ENCODE measurements at regions not wholly inside any gene's neighbourhood (a gene's known extent, or its start where the extent isn't known, plus 50 kb on each side); places are given as distances from the start of the nearest gene placed in this dataset. TPM values are rescaled to one million over a fixed set of nuclear protein-coding genes. Genes with fewer than 3 reads are reported as not detected.

- no peak overlapping the region for H3K27ac ChIP-seq (ENCODE audit: low read length in 2 of 2)
- no peaks in the 10 kb centered on the region for H4K20me1 ChIP-seq (ENCODE audit: control insufficient read depth, insufficient read depth, low read length, poor library complexity, severe bottlenecking)
- no peak overlapping the region for H3K4me2 ChIP-seq (replicated peaks; ENCODE audit: low read depth, low read length, poor library complexity, severe bottlenecking)
- H3K9me3 ChIP-seq (ENCODE audit: control extremely low read depth in 1 of 3, control insufficient read depth in 2 of 3, insufficient read depth in 1 of 3, low read length in 2 of 3) = no peaks in the 10 kb centered on the region
- H3K79me2 ChIP-seq (ENCODE audit: control insufficient read depth, insufficient read depth, low read length) = no peaks in the 10 kb centered on the region
- no peak overlapping the region for H2AFZ ChIP-seq (ENCODE audit: insufficient read depth, low read depth, low read length, poor library complexity, severe bottlenecking)
- no peaks in the 10 kb centered on the region for H3K36me3 ChIP-seq (replicated peaks in 1 of 2; ENCODE audit: control extremely low read depth in 1 of 2, control insufficient read depth in 1 of 2, extremely low read depth in 1 of 2, insufficient read depth in 2 of 2, low read length in 1 of 2)
- H3K4me1 ChIP-seq (ENCODE audit: control insufficient read depth in 2 of 2, insufficient read depth in 2 of 2, low read length in 2 of 2) = no peaks in the 10 kb centered on the region
- 98% methylated on average over 4 of the region's 5 CpGs for WGBS (ENCODE audit: insufficient coverage)
- POLR2A ChIA-PET = no interaction called here
- CTCF ChIA-PET = no interaction called here
- DNase-seq (no peak), ATAC-seq (ENCODE audit: low read depth) (no peak)
- H3K9ac ChIP-seq (ENCODE audit: low read length) = no peak overlapping the region
- no peaks in the 10 kb centered on the region for H3K27me3 ChIP-seq (replicated peaks in 1 of 4; ENCODE audit: control extremely low read depth in 1 of 4, control insufficient read depth in 3 of 4, insufficient read depth in 4 of 4, low read length in 3 of 4)
- Mint-ChIP-seq H3K4me3 (no peak overlapping the region), H3K4me1 (no peaks in the 10 kb centered on the region), H3K9me3 (ENCODE audit: insufficient read depth) (no peaks in the 10 kb centered on the region), H3K27ac (no peak overlapping the region), H3K27me3 (no peaks in the 10 kb centered on the region)
- no peak for TF ChIP-seq CTCF (IDR thresholded peaks at IDR 0.05)
- no peak for TF ChIP-seq EZH2 (IDR thresholded peaks at IDR 0.05; ENCODE audit: borderline replicate concordance, insufficient read depth, low read depth, low read length, poor library complexity, severe bottlenecking)
- no peak overlapping the region for H3K4me3 ChIP-seq (ENCODE audit: control extremely low read depth in 1 of 5, extremely low read depth in 1 of 5, insufficient read depth in 1 of 5, low read depth in 2 of 5, low read length in 4 of 5)
- intact Hi-C loops (cut with micrococcal nuclease) = no loop called here
Observed at GRCh38 chr15:47661661-47662180, 55.6 kb upstream of the SEMA6D start.

GRCh38 chr15:47663101-47663500, 54.2 kb upstream of the SEMA6D start:
- H2AFZ ChIP-seq (ENCODE audit: insufficient read depth, low read depth, low read length, poor library complexity, severe bottlenecking) = no peak overlapping the region
- Mint-ChIP-seq H3K4me1 (no peaks in the 10 kb centered on the region), H3K27ac (no peak overlapping the region), H3K9me3 (ENCODE audit: insufficient read depth) (no peaks in the 10 kb centered on the region), H3K27me3 (no peaks in the 10 kb centered on the region), H3K4me3 (no peak overlapping the region)
- H3K4me2 ChIP-seq (replicated peaks; ENCODE audit: low read depth, low read length, poor library complexity, severe bottlenecking) = no peak overlapping the region
- DNase-seq (no peak), ATAC-seq (ENCODE audit: low read depth) (no peak)
- no peak overlapping the region for H3K9ac ChIP-seq (ENCODE audit: low read length)
- intact Hi-C loops (cut with micrococcal nuclease) = no loop called here
- H3K36me3 ChIP-seq (replicated peaks in 1 of 2; ENCODE audit: control extremely low read depth in 1 of 2, control insufficient read depth in 1 of 2, extremely low read depth in 1 of 2, insufficient read depth in 2 of 2, low read length in 1 of 2) = no peaks in the 10 kb centered on the region
- ChIA-PET POLR2A (no interaction called here), CTCF (no interaction called here)
- no peaks in the 10 kb centered on the region for H4K20me1 ChIP-seq (ENCODE audit: control insufficient read depth, insufficient read depth, low read length, poor library complexity, severe bottlenecking)
- no peak overlapping the region for H3K27ac ChIP-seq (ENCODE audit: low read length in 2 of 2)
- no peaks in the 10 kb centered on the region for H3K27me3 ChIP-seq (replicated peaks in 1 of 4; ENCODE audit: control extremely low read depth in 1 of 4, control insufficient read depth in 3 of 4, insufficient read depth in 4 of 4, low read length in 3 of 4)
- H3K4me3 ChIP-seq (ENCODE audit: control extremely low read depth in 1 of 5, extremely low read depth in 1 of 5, insufficient read depth in 1 of 5, low read depth in 2 of 5, low read length in 4 of 5) = no peak overlapping the region
- WGBS (ENCODE audit: insufficient coverage) = no CpG with 5 or more reads among the region's 2 CpGs
- H3K79me2 ChIP-seq (ENCODE audit: control insufficient read depth, insufficient read depth, low read length) = no peaks in the 10 kb centered on the region
- H3K4me1 ChIP-seq (ENCODE audit: control insufficient read depth in 2 of 2, insufficient read depth in 2 of 2, low read length in 2 of 2) = no peaks in the 10 kb centered on the region
- TF ChIP-seq EZH2 (IDR thresholded peaks at IDR 0.05; ENCODE audit: borderline replicate concordance, insufficient read depth, low read depth, low read length, poor library complexity, severe bottlenecking) (no peak), CTCF (IDR thresholded peaks at IDR 0.05) (no peak)
- H3K9me3 ChIP-seq (ENCODE audit: control extremely low read depth in 1 of 3, control insufficient read depth in 2 of 3, insufficient read depth in 1 of 3, low read length in 2 of 3) = no peaks in the 10 kb centered on the region

Small RNAs in the stretch of these regions (small RNA-seq; reads per million reads assigned to genes)
- gene MTND5P40 (ENCODE audit: insufficient read length, low read depth, low replicate concordance) (not detected), gene RF01182 (ENCODE audit: insufficient read length, low read depth, low replicate concordance) (not detected), gene RN7SKP139 (ENCODE audit: insufficient read length, low read depth, low replicate concordance) (not detected), gene RNU6-1014P (ENCODE audit: insufficient read length, low read depth, low replicate concordance) (not detected)

All from B cell (primary cell).